ENCODE measurements at regions not wholly inside any gene's neighbourhood (a gene's known extent, or its start where the extent isn't known, plus 50 kb on each side); places are given as distances from the start of the nearest gene placed in this dataset.

DNA sequence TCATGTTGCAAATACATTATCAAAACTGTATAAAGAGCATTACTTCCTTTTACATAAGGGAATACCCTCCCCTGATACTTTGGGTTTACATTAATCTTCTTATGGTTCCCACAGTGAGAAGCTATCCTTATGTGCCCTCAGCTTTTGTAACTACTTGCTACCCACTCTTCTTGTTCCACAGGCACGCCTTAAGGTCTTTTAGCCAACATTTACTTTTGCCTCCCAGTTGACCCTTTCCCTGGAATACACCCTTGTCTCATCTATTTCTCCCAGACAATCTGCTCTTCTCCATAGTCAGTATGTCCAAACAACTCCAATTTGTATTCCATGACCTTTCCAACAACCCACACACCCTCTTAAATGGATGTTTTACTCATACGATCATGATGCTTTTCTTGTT lies 116.8 kb upstream of the COL8A1 start:
- no peak overlapping the region for H3K4me3 Mint-ChIP-seq (ENCODE audit: unreplicated experiment)
- H3K36me3 Mint-ChIP-seq (ENCODE audit: insufficient read depth, unreplicated experiment), result no peaks in the 10 kb centered on the region
- intact Hi-C loops (cut with micrococcal nuclease), result no loop called here
- BruUV-seq (replicated peaks), result no TSS peak
- H3K27me3 Mint-ChIP-seq (ENCODE audit: insufficient read depth, unreplicated experiment), result no peaks in the 10 kb centered on the region
- CTCF ChIA-PET, result interaction anchor here (0.6 kb wide), 1 partner anchor 67 kb away, joined by 5 read pairs; no protein-coding TSS in a partner anchor
- peaks cover 23% of the 10 kb centered on the region for H3K9me3 Mint-ChIP-seq (ENCODE audit: unreplicated experiment)
- no peak for DNase-seq (ENCODE audit: unreplicated experiment)
- TF ChIP-seq, protein P1, sequence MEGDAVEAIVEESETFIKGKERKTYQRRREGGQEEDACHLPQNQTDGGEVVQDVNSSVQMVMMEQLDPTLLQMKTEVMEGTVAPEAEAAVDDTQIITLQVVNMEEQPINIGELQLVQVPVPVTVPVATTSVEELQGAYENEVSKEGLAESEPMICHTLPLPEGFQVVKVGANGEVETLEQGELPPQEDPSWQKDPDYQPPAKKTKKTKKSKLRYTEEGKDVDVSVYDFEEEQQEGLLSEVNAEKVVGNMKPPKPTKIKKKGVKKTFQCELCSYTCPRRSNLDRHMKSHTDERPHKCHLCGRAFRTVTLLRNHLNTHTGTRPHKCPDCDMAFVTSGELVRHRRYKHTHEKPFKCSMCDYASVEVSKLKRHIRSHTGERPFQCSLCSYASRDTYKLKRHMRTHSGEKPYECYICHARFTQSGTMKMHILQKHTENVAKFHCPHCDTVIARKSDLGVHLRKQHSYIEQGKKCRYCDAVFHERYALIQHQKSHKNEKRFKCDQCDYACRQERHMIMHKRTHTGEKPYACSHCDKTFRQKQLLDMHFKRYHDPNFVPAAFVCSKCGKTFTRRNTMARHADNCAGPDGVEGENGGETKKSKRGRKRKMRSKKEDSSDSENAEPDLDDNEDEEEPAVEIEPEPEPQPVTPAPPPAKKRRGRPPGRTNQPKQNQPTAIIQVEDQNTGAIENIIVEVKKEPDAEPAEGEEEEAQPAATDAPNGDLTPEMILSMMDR (IDR thresholded peaks at IDR 0.05; ENCODE audit: unreplicated experiment), result no peak
- POLR2A ChIA-PET, result no interaction called here
- H3K4me1 Mint-ChIP-seq (ENCODE audit: insufficient read depth, unreplicated experiment), result no peaks in the 10 kb centered on the region
- H3K27ac Mint-ChIP-seq (ENCODE audit: low read depth, unreplicated experiment), result no peak overlapping the region

DNA sequence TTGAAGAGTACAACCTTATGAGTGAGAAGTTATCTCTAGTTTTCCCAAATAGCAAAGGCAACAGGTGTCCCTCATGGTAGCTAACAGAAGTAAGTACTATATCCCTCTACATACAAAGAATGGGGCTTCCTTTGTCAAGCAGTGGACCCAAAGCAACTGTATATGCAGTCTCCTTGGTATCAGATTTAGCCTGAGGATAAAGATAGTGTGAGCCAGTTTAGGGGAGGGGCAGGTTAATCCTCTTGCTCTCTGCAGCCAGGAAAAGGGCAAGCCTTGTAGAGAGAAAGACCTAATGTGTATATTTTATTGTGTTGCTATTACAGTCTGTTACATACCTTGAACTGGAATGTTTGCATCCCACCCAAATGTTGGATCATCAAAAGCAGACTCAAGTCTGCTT lies 117.9 kb upstream of the COL8A1 start:
- no peaks in the 10 kb centered on the region for H3K27me3 Mint-ChIP-seq (ENCODE audit: insufficient read depth, unreplicated experiment)
- TF ChIP-seq, protein P1 (IDR thresholded peaks at IDR 0.05; ENCODE audit: unreplicated experiment), result no peak
- POLR2A ChIA-PET, result interaction anchor here (0.6 kb wide), 1 partner anchor 505 kb away, joined by 3 read pairs; no protein-coding TSS in a partner anchor
- H3K4me3 Mint-ChIP-seq (ENCODE audit: unreplicated experiment), result no peak overlapping the region
- intact Hi-C loops (cut with micrococcal nuclease), result no loop called here
- H3K27ac Mint-ChIP-seq (ENCODE audit: low read depth, unreplicated experiment), result no peak overlapping the region
- H3K36me3 Mint-ChIP-seq (ENCODE audit: insufficient read depth, unreplicated experiment), result no peaks in the 10 kb centered on the region
- no peaks in the 10 kb centered on the region for H3K4me1 Mint-ChIP-seq (ENCODE audit: insufficient read depth, unreplicated experiment)
- H3K9me3 Mint-ChIP-seq (ENCODE audit: unreplicated experiment), result peaks cover 17% of the 10 kb centered on the region
- no peak for DNase-seq (ENCODE audit: unreplicated experiment)
- CTCF ChIA-PET, result interaction anchor here (0.5 kb wide), 1 partner anchor 18 kb away, joined by 3 read pairs; no protein-coding TSS in a partner anchor
- no TSS peak for BruUV-seq (replicated peaks)

DNA sequence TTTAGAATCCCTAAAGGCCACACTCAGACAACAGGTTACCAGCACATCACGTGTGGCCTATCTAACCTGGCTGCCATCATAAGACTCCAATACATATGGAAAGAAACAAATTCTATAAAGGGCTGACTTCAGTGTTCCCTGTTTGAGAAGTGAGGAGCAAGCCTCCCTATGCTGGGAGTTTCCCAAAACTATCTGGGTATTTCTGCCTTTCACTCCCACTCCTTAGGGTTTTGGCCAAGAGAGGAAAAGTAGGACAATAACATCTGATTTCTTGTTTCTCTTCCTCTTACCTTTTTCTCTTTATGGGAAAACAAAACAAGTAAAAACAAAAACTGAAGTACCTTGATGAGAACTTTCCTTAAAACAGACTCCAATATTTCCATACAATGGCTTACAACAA lies 121.5 kb upstream of the COL8A1 start:
- intact Hi-C loops (cut with micrococcal nuclease), result no loop called here
- Mint-ChIP-seq H3K9me3 (ENCODE audit: unreplicated experiment) (peaks cover 6% of the 10 kb centered on the region), H3K36me3 (ENCODE audit: insufficient read depth, unreplicated experiment) (no peaks in the 10 kb centered on the region), H3K27me3 (ENCODE audit: insufficient read depth, unreplicated experiment) (no peaks in the 10 kb centered on the region), H3K4me3 (ENCODE audit: unreplicated experiment) (no peak overlapping the region), H3K4me1 (ENCODE audit: insufficient read depth, unreplicated experiment) (no peaks in the 10 kb centered on the region), H3K27ac (ENCODE audit: low read depth, unreplicated experiment) (no peak overlapping the region)
- ChIA-PET CTCF (no interaction called here), POLR2A (no interaction called here)
- BruUV-seq (replicated peaks), result no TSS peak
- TF ChIP-seq, protein P1 (IDR thresholded peaks at IDR 0.05; ENCODE audit: unreplicated experiment), result no peak
- DNase-seq (ENCODE audit: unreplicated experiment), result no peak

DNA sequence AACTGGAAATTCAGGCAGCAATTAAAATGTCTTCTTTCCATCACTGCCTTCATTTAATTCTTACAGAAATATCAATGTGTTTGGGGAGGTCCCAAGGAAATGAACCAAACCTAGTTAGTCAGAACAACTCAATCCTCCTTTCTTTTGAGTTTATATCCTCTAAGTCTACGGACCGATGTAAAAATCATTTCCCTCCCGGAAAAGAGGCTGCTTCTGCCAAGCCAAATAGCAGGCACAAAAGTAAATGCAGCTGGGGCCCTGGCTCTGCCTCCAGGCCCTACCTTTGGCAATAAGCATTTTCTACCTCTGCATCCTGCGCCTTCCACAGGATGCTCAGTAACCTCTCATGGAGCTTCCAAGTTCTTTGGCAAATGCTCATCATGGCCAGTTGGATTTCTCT lies 122.5 kb upstream of the COL8A1 start:
- H3K4me1 Mint-ChIP-seq (ENCODE audit: insufficient read depth, unreplicated experiment), result no peaks in the 10 kb centered on the region
- DNase-seq (ENCODE audit: unreplicated experiment), result no peak
- H3K27ac Mint-ChIP-seq (ENCODE audit: low read depth, unreplicated experiment), result no peak overlapping the region
- no peaks in the 10 kb centered on the region for H3K27me3 Mint-ChIP-seq (ENCODE audit: insufficient read depth, unreplicated experiment)
- H3K9me3 Mint-ChIP-seq (ENCODE audit: unreplicated experiment), result no peaks in the 10 kb centered on the region
- no peaks in the 10 kb centered on the region for H3K36me3 Mint-ChIP-seq (ENCODE audit: insufficient read depth, unreplicated experiment)
- BruUV-seq (replicated peaks), result no TSS peak
- CTCF ChIA-PET, result no interaction called here
- no peak overlapping the region for H3K4me3 Mint-ChIP-seq (ENCODE audit: unreplicated experiment)
- POLR2A ChIA-PET, result no interaction called here
- intact Hi-C loops (cut with micrococcal nuclease), result no loop called here
- TF ChIP-seq, protein P1 (IDR thresholded peaks at IDR 0.05; ENCODE audit: unreplicated experiment), result no peak

All from MCF 10A (cell line).